ENCODE measurements at regions not wholly inside any gene's neighbourhood (a gene's known extent, or its start where the extent isn't known, plus 50 kb on each side); places are given as distances from the start of the nearest gene placed in this dataset.
"Not testable (repeated sequence)": the region's sequence is repeated elsewhere in the genome, so short reads cannot be mapped to it uniquely, and the experiment has no call there.

DNA sequence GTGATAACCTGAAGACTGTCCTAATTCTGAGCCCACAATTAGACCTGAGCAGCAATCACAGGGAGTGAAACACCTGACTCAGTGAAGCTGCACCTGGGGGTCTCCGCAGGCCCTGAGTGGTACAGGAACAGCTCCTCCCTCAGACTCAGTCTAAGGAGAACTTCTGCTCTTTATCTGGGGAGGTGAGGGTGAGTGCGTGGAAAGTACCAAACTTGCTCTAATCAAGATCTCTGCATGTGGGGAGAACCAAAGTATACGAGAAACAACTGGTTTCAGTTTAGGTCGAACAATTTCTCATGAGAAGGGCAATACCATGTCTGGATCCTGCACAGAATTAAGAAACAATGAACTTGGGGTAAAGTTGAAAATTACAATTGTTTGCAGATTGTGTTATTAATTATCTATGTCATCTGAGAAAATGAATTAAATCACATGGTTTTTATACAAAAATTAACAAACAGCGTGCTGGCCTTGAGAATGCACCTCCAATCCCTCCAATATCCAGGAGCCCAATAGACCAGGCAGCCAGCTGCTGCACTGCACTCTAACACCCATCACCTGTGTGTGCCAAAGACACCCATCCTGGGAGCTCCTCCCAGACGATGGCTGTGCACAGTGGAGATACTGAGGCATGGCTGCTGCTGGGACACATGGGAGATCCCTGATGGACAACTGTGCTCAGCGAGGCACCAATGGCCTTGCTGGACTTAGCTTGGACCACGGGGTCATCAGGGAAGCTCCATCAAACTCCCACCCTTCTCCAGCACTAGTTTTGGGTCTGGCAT lies 828.8 kb downstream of the TMEM121 start:
- not testable (repeated sequence) for TF ChIP-seq POLR2AphosphoS5 (IDR thresholded peaks at IDR 0.05; ENCODE audit: borderline replicate concordance, low read depth, low read length); FOXP2 (optimal IDR thresholded peaks at IDR 0.05; ENCODE audit: control extremely low read depth, extremely low read length, insufficient read depth)

All from SK-N-MC (cell line).